Adrenal gland (tissue), 9 donors: ENCODE measurements at regions not wholly inside any gene's neighbourhood (a gene's known extent, or its start where the extent isn't known, plus 50 kb on each side); places are given as distances from the start of the nearest gene placed in this dataset.

Source experiments
- DNase-seq, 7 donors: peaks; one replicate each; pipeline ENCODE4 v3.0.0-alpha.2; 2019 to 2020
- H3K27ac ChIP-seq, 5 donors: fragments of 200-600 bp; sonication (generic) in 4 of 5; 1 replicate in 3 of 5; 2 replicates in 2 of 5; pipeline versions ENCODE4 v1.5.1 to v1.8.0; 2016 to 2020; ENCODE audit warnings: mild to moderate bottlenecking in 1 of 5
- H3K27me3 ChIP-seq: fragments of 200-600 bp; 2 replicates; pipeline ENCODE4 v1.8.0; 2021
- H3K36me3 ChIP-seq, 2 donors: fragments of 200-600 bp; replicated peaks in 1 of 2; 1 replicate in 1 of 2; 2 replicates in 1 of 2; pipeline versions ENCODE4 v1.5.1 to v1.8.0; 2018 to 2022
- H3K4me1 ChIP-seq, 2 donors: fragments of 200-600 bp; replicated peaks in 1 of 2; 1 replicate in 1 of 2; 2 replicates in 1 of 2; pipeline versions ENCODE4 v1.5.1 to v1.8.0; 2018 to 2021
- H3K4me3 ChIP-seq, 4 donors: fragments of 200-600 bp; sonication (generic) in 3 of 4; one replicate each; pipeline ENCODE4 v1.5.1; 2016 to 2018
- H3K9me3 ChIP-seq, 3 donors: fragments of 200-600 bp; sonication (generic) in 1 of 3; replicated peaks in 1 of 3; 1 replicate in 2 of 3; 2 replicates in 1 of 3; pipeline versions ENCODE4 v1.5.1 to v1.8.0; 2016 to 2021
- CTCF ChIP-seq, 6 experiments: fragments of 450-650 bp in 4 of 6; fragments of 200-600 bp in 2 of 6; sonication (generic) in 1 of 6; IDR thresholded peaks; 1 replicate in 5 of 6; 2 replicates in 1 of 6; pipeline versions ENCODE4 v1.5.1 to v1.8.0; 2016 to 2021; ENCODE audit warnings: antibody characterized with exemption in 6 of 6, mild to moderate bottlenecking in 2 of 6, moderate library complexity in 1 of 6
- POLR2A ChIP-seq, 2 donors: fragments of 450-650 bp; IDR thresholded peaks; one replicate each; pipeline ENCODE4 v1.6.1; 2017; ENCODE audit warnings: antibody characterized with exemption in 2 of 2, mild to moderate bottlenecking in 2 of 2, moderate library complexity in 1 of 2
- WGBS, 4 donors: extraction: QIAGEN DNeasy Blood & Tissue Kit in 2 of 4; methylation state at CpG; one replicate each; pipeline versions ENCODE4 v1.1.5 to v1.1.7; 2013 to 2017; 5-methylcytosine and 5-hydroxymethylcytosine counted together
- intact Hi-C, 2 donors: fragments of 100-400 bp; cut with DNase I; formaldehyde crosslinking; loops; one replicate each; pipeline versions ENCODE4 v1.14.1 to v1.15.0; 2022 to 2023
- donor health status: healthy with polysubstance abuse.
- donor health status: Bipolar disorder and iron deficiency.
- donor health status: DM: yes; HTN: yes; CAD: no.
- donor health status: DM: no; HTN: no; CAD: no.
- donor health status: DM: no; HTN: no; CAD: no.

- H3K27ac ChIP-seq: no peak overlapping the region
- no peaks in the 10 kb centered on the region for H3K4me1 ChIP-seq
- H3K36me3 ChIP-seq: no peaks in the 10 kb centered on the region
- intact Hi-C loops: no loop called here
- no peak overlapping the region for H3K4me3 ChIP-seq
- no peaks in the 10 kb centered on the region for H3K9me3 ChIP-seq
- DNase-seq: no peak
- peaks cover 10% of the 10 kb centered on the region for H3K27me3 ChIP-seq
- TF ChIP-seq POLR2A (IDR thresholded peaks at IDR 0.05): no peak
- TF ChIP-seq CTCF (IDR thresholded peaks at IDR 0.05): no peak
- 50 to 64% (median 62%) methylated on average over 8 to 14 of the region's 14 CpGs for WGBS, 4 donors
Observed at GRCh38 chr9:93807166-93808074, 147.7 kb downstream of the BARX1 start.

- intact Hi-C loops: no loop called here
- H3K36me3 ChIP-seq: no peaks in the 10 kb centered on the region
- H3K4me1 ChIP-seq: no peaks in the 10 kb centered on the region
- H3K27me3 ChIP-seq: peaks cover 3% of the 10 kb centered on the region
- no peaks in the 10 kb centered on the region for H3K9me3 ChIP-seq
- H3K27ac ChIP-seq: no peak overlapping the region
- H3K4me3 ChIP-seq: no peak overlapping the region
- WGBS, 4 donors: 58 to 77% (median 74%) methylated on average over 2 to 7 of the region's 7 CpGs
- TF ChIP-seq POLR2A (IDR thresholded peaks at IDR 0.05) (no peak), CTCF (IDR thresholded peaks at IDR 0.05) (no peak)
- no peak for DNase-seq
Observed at GRCh38 chr9:93801581-93802284, 153.4 kb downstream of the BARX1 start.

- no peaks in the 10 kb centered on the region for H3K36me3 ChIP-seq
- H3K4me1 ChIP-seq: no peaks in the 10 kb centered on the region
- H3K27me3 ChIP-seq: peaks cover 3% of the 10 kb centered on the region
- intact Hi-C loops: no loop called here
- no peak overlapping the region for H3K27ac ChIP-seq
- no peaks in the 10 kb centered on the region for H3K9me3 ChIP-seq
- 62 to 71% (median 66%) methylated on average over 2 to 4 of the region's 4 CpGs for WGBS, 4 donors
- no peak for TF ChIP-seq CTCF (IDR thresholded peaks at IDR 0.05)
- TF ChIP-seq POLR2A (IDR thresholded peaks at IDR 0.05): no peak
- H3K4me3 ChIP-seq: no peak overlapping the region
- DNase-seq: no peak
Observed at GRCh38 chr9:93801120-93801519, 154.0 kb downstream of the BARX1 start.

GRCh38 chr9:93792358-93792757, 162.8 kb downstream of the BARX1 start:
- no peak overlapping the region for H3K4me3 ChIP-seq
- DNase-seq: no peak
- no peak overlapping the region for H3K27ac ChIP-seq
- H3K9me3 ChIP-seq: peaks cover 0 to 6% (median 0%) of the 10 kb centered on the region in 3 donors
- WGBS, 4 donors: 91 to 97% (median 95%) methylated on average over 1 of the region's 1 CpG
- no peaks in the 10 kb centered on the region for H3K36me3 ChIP-seq
- intact Hi-C loops: no loop called here
- no peaks in the 10 kb centered on the region for H3K27me3 ChIP-seq
- no peak for TF ChIP-seq CTCF (IDR thresholded peaks at IDR 0.05)
- no peak for TF ChIP-seq POLR2A (IDR thresholded peaks at IDR 0.05)
- H3K4me1 ChIP-seq: no peaks in the 10 kb centered on the region
